C4-2B (cell line): ENCODE measurements at regions not wholly inside any gene's neighbourhood (a gene's known extent, or its start where the extent isn't known, plus 50 kb on each side); places are given as distances from the start of the nearest gene placed in this dataset.

ENCODE experiments used
- H3K27ac ChIP-seq: fragments of 450-650 bp; 2 replicates; pipeline ENCODE4 v1.5.1; 2017
- CTCF ChIP-seq: fragments of 450-650 bp; conservative IDR thresholded peaks from 2 replicates; pipeline ENCODE4 v1.5.1; 2017; ENCODE audit warnings: mild to moderate bottlenecking
- ZFX ChIP-seq: fragments of 450-650 bp; IDR thresholded peaks from 2 replicates; pipeline ENCODE4 v1.6.1; 2017

GRCh38 chr4:19309378-19309777 is 942.3 kb upstream of the SLIT2 start:
- H3K27ac ChIP-seq: no peak overlapping the region
- TF ChIP-seq CTCF (0 out of 2 replicates have a peak, but pooled peaks have one; percentile 5), ZFX (no peak)

GRCh38 chr4:19304028-19304427 is 947.7 kb upstream of the SLIT2 start:
- no peak overlapping the region for H3K27ac ChIP-seq
- no peak for TF ChIP-seq CTCF
- TF ChIP-seq ZFX: no peak

GRCh38 chr4:19301527-19301926 is 950.2 kb upstream of the SLIT2 start:
- H3K27ac ChIP-seq: no peak overlapping the region
- TF ChIP-seq ZFX (no peak), CTCF (no peak)

GRCh38 chr4:19300213-19300612 is 951.5 kb upstream of the SLIT2 start:
- no peak overlapping the region for H3K27ac ChIP-seq
- TF ChIP-seq ZFX (no peak), CTCF (no peak)

- TF ChIP-seq ZFX: no peak
- TF ChIP-seq CTCF: no peak
- no peak overlapping the region for H3K27ac ChIP-seq
These were observed 952.7 kb upstream of the SLIT2 start for GRCh38 chr4:19298998-19299397.

- TF ChIP-seq ZFX (no peak), CTCF (no peak)
- no peak overlapping the region for H3K27ac ChIP-seq
These were observed 957.9 kb upstream of the SLIT2 start for GRCh38 chr4:19293781-19294180.

GRCh38 chr4:19293080-19293479 is 958.6 kb upstream of the SLIT2 start:
- no peak overlapping the region for H3K27ac ChIP-seq
- TF ChIP-seq CTCF (no peak), ZFX (no peak)
